SJSA1 (cell line): ENCODE measurements at regions not wholly inside any gene's neighbourhood (a gene's known extent, or its start where the extent isn't known, plus 50 kb on each side); places are given as distances from the start of the nearest gene placed in this dataset.

Experiments
- DNase-seq, 2 experiments: peaks; one replicate each; pipeline ENCODE4 v3.0.0-alpha.2; 2015 to 2020; ENCODE audit warnings: low spot score in 2 of 2, low read depth in 1 of 2
- H3K27ac ChIP-seq: fragments of 250-450 bp; sonication (Bioruptor Pico); 2 replicates; pipeline ENCODE4 v1.5.1; 2020; ENCODE audit warnings: mild to moderate bottlenecking, moderate library complexity
- H3K27me3 ChIP-seq: fragments of 250-450 bp; sonication (Bioruptor Pico); replicated peaks from 2 replicates; pipeline ENCODE4 v1.5.1; 2020; ENCODE audit warnings: mild to moderate bottlenecking, moderate library complexity
- H3K36me3 ChIP-seq: fragments of 250-450 bp; sonication (Bioruptor Pico); 2 replicates; pipeline ENCODE4 v1.5.1; 2020; ENCODE audit warnings: mild to moderate bottlenecking
- H3K4me1 ChIP-seq: fragments of 250-450 bp; sonication (Bioruptor Pico); replicated peaks from 2 replicates; pipeline ENCODE4 v1.6.1; 2021; ENCODE audit warnings: mild to moderate bottlenecking
- H3K4me3 ChIP-seq: fragments of 250-450 bp; sonication (Bioruptor Pico); 2 replicates; pipeline ENCODE4 v1.5.1; 2020; ENCODE audit warnings: mild to moderate bottlenecking
- H3K9me3 ChIP-seq: fragments of 250-450 bp; sonication (Bioruptor Pico); replicated peaks from 2 replicates; pipeline ENCODE4 v1.5.1; 2020; ENCODE audit warnings: mild to moderate bottlenecking

GRCh38 chr11:112728288-112728687 is 232.9 kb upstream of the NCAM1 start:
- Histone ChIP-seq H3K9me3 (no peaks in the 10 kb centered on the region), H3K36me3 (no peaks in the 10 kb centered on the region), H3K27ac (no peak overlapping the region), H3K4me1 (no peaks in the 10 kb centered on the region), H3K4me3 (no peak overlapping the region), H3K27me3 (no peaks in the 10 kb centered on the region)
- DNase-seq = no peak

- Histone ChIP-seq H3K9me3 (no peaks in the 10 kb centered on the region), H3K4me3 (no peak overlapping the region), H3K27me3 (no peaks in the 10 kb centered on the region), H3K4me1 (no peaks in the 10 kb centered on the region), H3K27ac (no peak overlapping the region), H3K36me3 (no peaks in the 10 kb centered on the region)
- no peak for DNase-seq
Observed at GRCh38 chr11:112728716-112729115, 232.5 kb upstream of the NCAM1 start.

GRCh38 chr11:112730591-112730990 is 230.6 kb upstream of the NCAM1 start:
- Histone ChIP-seq H3K36me3 (no peaks in the 10 kb centered on the region), H3K27ac (no peak overlapping the region), H3K9me3 (no peaks in the 10 kb centered on the region), H3K27me3 (no peaks in the 10 kb centered on the region), H3K4me3 (no peak overlapping the region), H3K4me1 (no peaks in the 10 kb centered on the region)
- no peak for DNase-seq

GRCh38 chr11:112731538-112731937 is 229.7 kb upstream of the NCAM1 start:
- no peak for DNase-seq

GRCh38 chr11:112732031-112732430 is 229.2 kb upstream of the NCAM1 start:
- DNase-seq = no peak
- no peaks in the 10 kb centered on the region for H3K9me3 ChIP-seq
- no peaks in the 10 kb centered on the region for H3K36me3 ChIP-seq
- H3K4me3 ChIP-seq = no peak overlapping the region
- H3K27ac ChIP-seq = no peak overlapping the region
- no peaks in the 10 kb centered on the region for H3K27me3 ChIP-seq
- no peaks in the 10 kb centered on the region for H3K4me1 ChIP-seq

More at GRCh38 chr11:112731538-112731937, 229.7 kb upstream of the NCAM1 start:
- no peaks in the 10 kb centered on the region for H3K9me3 ChIP-seq
- no peak overlapping the region for H3K27ac ChIP-seq
- no peaks in the 10 kb centered on the region for H3K36me3 ChIP-seq
- no peaks in the 10 kb centered on the region for H3K27me3 ChIP-seq
- no peaks in the 10 kb centered on the region for H3K4me1 ChIP-seq
- no peak overlapping the region for H3K4me3 ChIP-seq

- peak; percentile 1 to 40 for DNase-seq
- Histone ChIP-seq H3K27ac (no peak overlapping the region), H3K27me3 (no peaks in the 10 kb centered on the region), H3K4me3 (no peak overlapping the region), H3K9me3 (no peaks in the 10 kb centered on the region), H3K4me1 (no peaks in the 10 kb centered on the region), H3K36me3 (no peaks in the 10 kb centered on the region)
Observed at GRCh38 chr11:112734207-112734606, 227.0 kb upstream of the NCAM1 start.

- Histone ChIP-seq H3K36me3 (no peaks in the 10 kb centered on the region), H3K27me3 (no peaks in the 10 kb centered on the region), H3K9me3 (no peaks in the 10 kb centered on the region), H3K27ac (no peak overlapping the region), H3K4me1 (no peaks in the 10 kb centered on the region), H3K4me3 (no peak overlapping the region)
- DNase-seq = no peak
Observed at GRCh38 chr11:112735470-112735869, 225.8 kb upstream of the NCAM1 start.

- no peak overlapping the region for H3K4me3 ChIP-seq
- H3K4me1 ChIP-seq = no peaks in the 10 kb centered on the region
- no peak for DNase-seq
- H3K36me3 ChIP-seq = no peaks in the 10 kb centered on the region
- no peaks in the 10 kb centered on the region for H3K27me3 ChIP-seq
- H3K9me3 ChIP-seq = no peaks in the 10 kb centered on the region
- no peak overlapping the region for H3K27ac ChIP-seq
Observed at GRCh38 chr11:112744041-112744440, 217.2 kb upstream of the NCAM1 start.

GRCh38 chr11:112745973-112746372 is 215.2 kb upstream of the NCAM1 start:
- DNase-seq = no peak
- Histone ChIP-seq H3K36me3 (no peaks in the 10 kb centered on the region), H3K4me3 (no peak overlapping the region), H3K27ac (no peak overlapping the region), H3K4me1 (no peaks in the 10 kb centered on the region), H3K27me3 (no peaks in the 10 kb centered on the region), H3K9me3 (no peaks in the 10 kb centered on the region)

GRCh38 chr11:112748252-112748651 is 213.0 kb upstream of the NCAM1 start:
- Histone ChIP-seq H3K27ac (no peak overlapping the region), H3K4me1 (no peaks in the 10 kb centered on the region), H3K36me3 (no peaks in the 10 kb centered on the region), H3K4me3 (no peak overlapping the region), H3K27me3 (no peaks in the 10 kb centered on the region), H3K9me3 (no peaks in the 10 kb centered on the region)
- DNase-seq = no peak

GRCh38 chr11:112748713-112749543 is 212.3 kb upstream of the NCAM1 start:
- no peak for DNase-seq
- H3K27me3 ChIP-seq = no peaks in the 10 kb centered on the region
- H3K4me3 ChIP-seq = no peak overlapping the region
- no peaks in the 10 kb centered on the region for H3K4me1 ChIP-seq
- no peaks in the 10 kb centered on the region for H3K36me3 ChIP-seq
- no peak overlapping the region for H3K27ac ChIP-seq
- no peaks in the 10 kb centered on the region for H3K9me3 ChIP-seq

GRCh38 chr11:112751329-112751728 is 209.9 kb upstream of the NCAM1 start:
- no peaks in the 10 kb centered on the region for H3K27me3 ChIP-seq
- H3K4me3 ChIP-seq = no peak overlapping the region
- no peak for DNase-seq
- H3K36me3 ChIP-seq = no peaks in the 10 kb centered on the region
- no peaks in the 10 kb centered on the region for H3K4me1 ChIP-seq
- no peak overlapping the region for H3K27ac ChIP-seq
- no peaks in the 10 kb centered on the region for H3K9me3 ChIP-seq

- H3K9me3 ChIP-seq = no peaks in the 10 kb centered on the region
- no peaks in the 10 kb centered on the region for H3K36me3 ChIP-seq
- DNase-seq = no peak
- H3K4me3 ChIP-seq = no peak overlapping the region
- no peaks in the 10 kb centered on the region for H3K27me3 ChIP-seq
- no peaks in the 10 kb centered on the region for H3K4me1 ChIP-seq
- no peak overlapping the region for H3K27ac ChIP-seq
Observed at GRCh38 chr11:112751772-112752171, 209.4 kb upstream of the NCAM1 start.

GRCh38 chr11:112752563-112752962 is 208.7 kb upstream of the NCAM1 start:
- H3K36me3 ChIP-seq = no peaks in the 10 kb centered on the region

GRCh38 chr11:112753706-112754105 is 207.5 kb upstream of the NCAM1 start:
- Histone ChIP-seq H3K9me3 (no peaks in the 10 kb centered on the region), H3K36me3 (no peaks in the 10 kb centered on the region), H3K27me3 (no peaks in the 10 kb centered on the region), H3K4me3 (no peak overlapping the region), H3K27ac (no peak overlapping the region), H3K4me1 (no peaks in the 10 kb centered on the region)
- no peak for DNase-seq

More at GRCh38 chr11:112752563-112752962, 208.7 kb upstream of the NCAM1 start:
- Histone ChIP-seq H3K27me3 (no peaks in the 10 kb centered on the region), H3K27ac (no peak overlapping the region), H3K9me3 (no peaks in the 10 kb centered on the region), H3K4me3 (no peak overlapping the region), H3K4me1 (no peaks in the 10 kb centered on the region)
- DNase-seq = no peak
